DND-41 (cell line): ENCODE measurements at regions not wholly inside any gene's neighbourhood (a gene's known extent, or its start where the extent isn't known, plus 50 kb on each side); places are given as distances from the start of the nearest gene placed in this dataset.

Experiments
- EZH2 ChIP-seq: IDR thresholded peaks from 3 replicates; pipeline ENCODE4 v1.6.1; 2012; ENCODE audit warnings: borderline replicate concordance, low read depth, mild to moderate bottlenecking, moderate library complexity, low read length, inconsistent platforms; ENCODE audit not compliant: severe bottlenecking
- TF ChIP-seq, protein P1 (sequence below): IDR thresholded peaks from 2 replicates; pipeline ENCODE4 v1.5.1; 2012; ENCODE audit warnings: borderline replicate concordance, low read length, moderate library complexity, mild to moderate bottlenecking; ENCODE audit not compliant: poor library complexity, severe bottlenecking; ENCODE audit errors: extremely low read depth

DNA sequence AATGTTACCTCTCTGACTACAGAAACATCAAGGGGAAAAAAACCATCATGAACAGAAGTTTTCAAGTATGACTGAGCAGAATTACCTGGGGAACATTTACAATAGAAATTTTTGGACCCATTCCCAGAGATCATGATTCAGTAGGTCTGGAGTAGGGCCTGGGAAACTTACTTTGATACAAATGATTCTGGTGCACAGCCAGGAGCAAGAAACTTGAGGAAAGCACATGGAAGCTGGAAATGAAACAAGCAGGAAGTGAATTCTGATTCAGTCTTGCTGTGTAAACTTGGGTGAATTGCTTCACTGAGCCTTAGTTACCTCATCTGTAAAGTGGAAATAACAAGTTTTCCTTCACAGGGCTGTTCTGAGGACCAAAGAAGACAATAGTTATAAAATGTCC lies 192.5 kb upstream of the TAPT1 start:
- TF ChIP-seq, protein P1, sequence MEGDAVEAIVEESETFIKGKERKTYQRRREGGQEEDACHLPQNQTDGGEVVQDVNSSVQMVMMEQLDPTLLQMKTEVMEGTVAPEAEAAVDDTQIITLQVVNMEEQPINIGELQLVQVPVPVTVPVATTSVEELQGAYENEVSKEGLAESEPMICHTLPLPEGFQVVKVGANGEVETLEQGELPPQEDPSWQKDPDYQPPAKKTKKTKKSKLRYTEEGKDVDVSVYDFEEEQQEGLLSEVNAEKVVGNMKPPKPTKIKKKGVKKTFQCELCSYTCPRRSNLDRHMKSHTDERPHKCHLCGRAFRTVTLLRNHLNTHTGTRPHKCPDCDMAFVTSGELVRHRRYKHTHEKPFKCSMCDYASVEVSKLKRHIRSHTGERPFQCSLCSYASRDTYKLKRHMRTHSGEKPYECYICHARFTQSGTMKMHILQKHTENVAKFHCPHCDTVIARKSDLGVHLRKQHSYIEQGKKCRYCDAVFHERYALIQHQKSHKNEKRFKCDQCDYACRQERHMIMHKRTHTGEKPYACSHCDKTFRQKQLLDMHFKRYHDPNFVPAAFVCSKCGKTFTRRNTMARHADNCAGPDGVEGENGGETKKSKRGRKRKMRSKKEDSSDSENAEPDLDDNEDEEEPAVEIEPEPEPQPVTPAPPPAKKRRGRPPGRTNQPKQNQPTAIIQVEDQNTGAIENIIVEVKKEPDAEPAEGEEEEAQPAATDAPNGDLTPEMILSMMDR: no peak
- no peak for TF ChIP-seq EZH2
